A549 (cell line): ENCODE measurements at regions not wholly inside any gene's neighbourhood (a gene's known extent, or its start where the extent isn't known, plus 50 kb on each side); places are given as distances from the start of the nearest gene placed in this dataset.

Source experiments
- ATAC-seq, 2 experiments: fragments of 200-7000 bp in 1 of 2; fragments of >200 bp in 1 of 2; cut with Nextera tagmentation in 1 of 2; cut with Tn5 transposase in 1 of 2; 3 replicates each; pipeline versions ENCODE4 v1.8.0 to v1.9.1; 2018 to 2020; ENCODE audit warnings: mild to moderate bottlenecking in 1 of 2, moderate library complexity in 1 of 2
- CTCF ChIA-PET: fragments of 300-600 bp; sonication (Branson Sonifier 250); formaldehyde crosslinking; extraction: SDS; loops from one replicate; lab custom pipeline; 2021; ENCODE audit warnings: antibody characterized with exemption, inconsistent platforms; lab: Yijun Ruan, JAX
- POLR2A ChIA-PET: fragments of 350-600 bp; formaldehyde crosslinking; extraction: SDS; loops from one replicate; lab custom pipeline; 2021; ENCODE audit warnings: antibody characterized with exemption, inconsistent platforms; lab: Yijun Ruan, JAX
- DNase-seq, 2 experiments: peaks; one replicate each; pipeline versions ENCODE4 v3.0.0 to v3.0.0-alpha.2; 2011 to 2016; ENCODE audit warnings: low read depth in 1 of 2, low spot score in 1 of 2
- FAIRE-seq: peaks from 2 replicates; lab custom pipeline; 2011; peaks lifted over from hg19 to GRCh38; lab: Jason Lieb, UNC
- H3K27ac ChIP-seq, 2 experiments: fragments of >200 bp; sonication (Bioruptor Twin); formaldehyde crosslinking; 3 replicates each; pipeline ENCODE4 v1.5.1; 2016 to 2017
- H3K4me1 ChIP-seq: fragments of >200 bp; sonication (Bioruptor Twin); formaldehyde crosslinking; 3 replicates; pipeline ENCODE4 v1.6.1; 2016
- H3K4me2 ChIP-seq: fragments of >200 bp; sonication (Bioruptor Twin); formaldehyde crosslinking; 3 replicates; pipeline ENCODE4 v1.6.1; 2016
- H3K4me3 ChIP-seq: fragments of >200 bp; sonication (Bioruptor Twin); formaldehyde crosslinking; 3 replicates; pipeline ENCODE4 v1.5.1; 2016
- H3K9me3 ChIP-seq: fragments of >200 bp; sonication (Bioruptor Twin); formaldehyde crosslinking; 3 replicates; pipeline ENCODE4 v1.6.1; 2016
- CBX2 ChIP-seq: fragments of 200-600 bp; sonication (generic); IDR thresholded peaks from 2 replicates; pipeline ENCODE4 v1.6.1; 2016; ENCODE audit warnings: low read depth, mild to moderate bottlenecking, borderline replicate concordance
- CBX8 ChIP-seq: fragments of 200-600 bp; sonication (generic); IDR thresholded peaks from 2 replicates; pipeline ENCODE4 v1.6.1; 2016
- EHF ChIP-seq: fragments of 250-450 bp; sonication (Bioruptor Pico); IDR thresholded peaks from 2 replicates; pipeline ENCODE4 v1.5.0; 2020; ENCODE audit warnings: mild to moderate bottlenecking
- FOXS1 ChIP-seq: fragments of 250-450 bp; sonication (Bioruptor Pico); IDR thresholded peaks from 2 replicates; pipeline ENCODE4 v1.5.0; 2020; ENCODE audit warnings: mild to moderate bottlenecking, moderate library complexity
- GATA3 ChIP-seq: IDR thresholded peaks from 2 replicates; pipeline ENCODE4 v1.6.1; 2012; ENCODE audit warnings: borderline replicate concordance
- HDAC2 ChIP-seq: fragments of 200-600 bp; sonication (generic); IDR thresholded peaks from 2 replicates; pipeline ENCODE4 v1.6.1; 2016
- HOXA7 ChIP-seq: fragments of 250-450 bp; sonication (Bioruptor Pico); IDR thresholded peaks from 2 replicates; pipeline ENCODE4 v1.5.0; 2020; ENCODE audit warnings: mild to moderate bottlenecking, moderate library complexity
- HOXB5 ChIP-seq: fragments of 250-450 bp; sonication (Bioruptor Pico); IDR thresholded peaks from 2 replicates; pipeline ENCODE4 v1.5.0; 2020; ENCODE audit warnings: mild to moderate bottlenecking, moderate library complexity
- PHF8 ChIP-seq: fragments of 200-600 bp; sonication (generic); IDR thresholded peaks from 2 replicates; pipeline ENCODE4 v1.6.1; 2016; ENCODE audit warnings: low read depth, mild to moderate bottlenecking, antibody characterized with exemption, moderate library complexity, borderline replicate concordance
- POLR2AphosphoS2 ChIP-seq: conservative IDR thresholded peaks from 2 replicates; pipeline ENCODE4 v1.6.1; 2012; ENCODE audit warnings: low read length, improper control_type of control experiment, inconsistent platforms
- RAD21 ChIP-seq, 2 experiments: fragments of >200 bp in 1 of 2; sonication (Bioruptor Twin) in 1 of 2; formaldehyde crosslinking in 1 of 2; IDR thresholded peaks in 1 of 2; conservative IDR thresholded peaks in 1 of 2; 2 replicates in 1 of 2; 3 replicates in 1 of 2; pipeline ENCODE4 v1.6.1; 2012 to 2018; ENCODE audit warnings: inconsistent platforms in 1 of 2
- SMC3 ChIP-seq: fragments of >200 bp; sonication (Bioruptor Twin); formaldehyde crosslinking; IDR thresholded peaks from 3 replicates; pipeline ENCODE4 v1.6.1; 2018; ENCODE audit warnings: inconsistent platforms
- ZC3H11A ChIP-seq: fragments of 450-650 bp; IDR thresholded peaks from 2 replicates; pipeline ENCODE4 v1.6.1; 2014; ENCODE audit warnings: antibody characterized with exemption, mild to moderate bottlenecking
- ZFP36 ChIP-seq: fragments of 450-650 bp; IDR thresholded peaks from 2 replicates; pipeline ENCODE4 v1.6.1; 2014; ENCODE audit warnings: borderline replicate concordance; ENCODE audit not compliant: partially characterized antibody
- WGBS: methylation state at CpG from one replicate; pipeline ENCODE4 v1.1.6; 2017; ENCODE audit errors: missing lambda C conversion rate; 5-methylcytosine and 5-hydroxymethylcytosine counted together
- TF ChIP-seq, protein P1 (sequence below): fragments of 250-450 bp; sonication (Bioruptor Pico); IDR thresholded peaks from 2 replicates; pipeline ENCODE4 v1.5.0; 2020; ENCODE audit warnings: low read depth, mild to moderate bottlenecking, moderate library complexity
- TF ChIP-seq, protein P2 (sequence below): fragments of 200-600 bp; sonication (generic); IDR thresholded peaks from 2 replicates; pipeline ENCODE4 v1.6.1; 2016; ENCODE audit warnings: antibody characterized with exemption, mild to moderate bottlenecking, moderate library complexity
- TF ChIP-seq, protein P3 (sequence below): fragments of 450-650 bp; IDR thresholded peaks from 2 replicates; pipeline ENCODE4 v1.6.1; 2014; ENCODE audit warnings: antibody characterized with exemption
- TF ChIP-seq, protein P4 (sequence below): fragments of >200 bp; sonication (Bioruptor Twin); formaldehyde crosslinking; IDR thresholded peaks from 3 replicates; pipeline ENCODE4 v1.5.1; 2016
- TF ChIP-seq, protein P5 (sequence below): fragments of >200 bp; sonication (Bioruptor Twin); formaldehyde crosslinking; IDR thresholded peaks from 3 replicates; pipeline ENCODE4 v1.6.1; 2016
- TF ChIP-seq, protein P6 (sequence below): fragments of 150-350 bp; IDR thresholded peaks from 2 replicates; pipeline ENCODE4 v1.6.1; 2014; ENCODE audit warnings: low read depth, mild to moderate bottlenecking, low read length

DNA sequence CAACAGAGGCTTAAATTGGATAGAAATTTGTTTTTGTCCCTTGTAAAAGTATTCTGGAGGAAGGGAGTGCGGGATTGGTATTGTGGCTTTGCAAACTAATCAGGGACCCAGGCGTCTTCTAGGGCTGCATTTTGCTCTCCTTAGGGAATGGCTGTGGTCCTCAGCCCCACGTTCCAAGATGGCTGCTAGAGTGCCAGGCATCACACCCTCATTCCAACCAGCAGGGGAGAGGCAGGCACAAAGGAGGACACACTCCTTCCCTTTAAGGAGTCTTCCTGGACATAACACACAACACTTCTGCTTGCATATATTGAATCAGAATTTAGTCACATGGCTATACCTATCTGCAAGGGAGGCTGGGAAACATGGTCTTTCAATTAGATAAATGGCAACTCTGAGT, 174.5 kb upstream of the LYSMD4 start:
- H3K9me3 ChIP-seq = no peaks in the 10 kb centered on the region
- POLR2A ChIA-PET = no interaction called here
- H3K4me1 ChIP-seq = no peaks in the 10 kb centered on the region
- no peak overlapping the region for H3K4me2 ChIP-seq
- no peak overlapping the region for H3K4me3 ChIP-seq
- FAIRE-seq (no peak), ATAC-seq (no peak), DNase-seq (no peak)
- TF ChIP-seq, protein P1, sequence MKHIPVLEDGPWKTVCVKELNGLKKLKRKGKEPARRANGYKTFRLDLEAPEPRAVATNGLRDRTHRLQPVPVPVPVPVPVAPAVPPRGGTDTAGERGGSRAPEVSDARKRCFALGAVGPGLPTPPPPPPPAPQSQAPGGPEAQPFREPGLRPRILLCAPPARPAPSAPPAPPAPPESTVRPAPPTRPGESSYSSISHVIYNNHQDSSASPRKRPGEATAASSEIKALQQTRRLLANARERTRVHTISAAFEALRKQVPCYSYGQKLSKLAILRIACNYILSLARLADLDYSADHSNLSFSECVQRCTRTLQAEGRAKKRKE (CRISPR knock-in tag) = no peak
- TF ChIP-seq, protein P2, sequence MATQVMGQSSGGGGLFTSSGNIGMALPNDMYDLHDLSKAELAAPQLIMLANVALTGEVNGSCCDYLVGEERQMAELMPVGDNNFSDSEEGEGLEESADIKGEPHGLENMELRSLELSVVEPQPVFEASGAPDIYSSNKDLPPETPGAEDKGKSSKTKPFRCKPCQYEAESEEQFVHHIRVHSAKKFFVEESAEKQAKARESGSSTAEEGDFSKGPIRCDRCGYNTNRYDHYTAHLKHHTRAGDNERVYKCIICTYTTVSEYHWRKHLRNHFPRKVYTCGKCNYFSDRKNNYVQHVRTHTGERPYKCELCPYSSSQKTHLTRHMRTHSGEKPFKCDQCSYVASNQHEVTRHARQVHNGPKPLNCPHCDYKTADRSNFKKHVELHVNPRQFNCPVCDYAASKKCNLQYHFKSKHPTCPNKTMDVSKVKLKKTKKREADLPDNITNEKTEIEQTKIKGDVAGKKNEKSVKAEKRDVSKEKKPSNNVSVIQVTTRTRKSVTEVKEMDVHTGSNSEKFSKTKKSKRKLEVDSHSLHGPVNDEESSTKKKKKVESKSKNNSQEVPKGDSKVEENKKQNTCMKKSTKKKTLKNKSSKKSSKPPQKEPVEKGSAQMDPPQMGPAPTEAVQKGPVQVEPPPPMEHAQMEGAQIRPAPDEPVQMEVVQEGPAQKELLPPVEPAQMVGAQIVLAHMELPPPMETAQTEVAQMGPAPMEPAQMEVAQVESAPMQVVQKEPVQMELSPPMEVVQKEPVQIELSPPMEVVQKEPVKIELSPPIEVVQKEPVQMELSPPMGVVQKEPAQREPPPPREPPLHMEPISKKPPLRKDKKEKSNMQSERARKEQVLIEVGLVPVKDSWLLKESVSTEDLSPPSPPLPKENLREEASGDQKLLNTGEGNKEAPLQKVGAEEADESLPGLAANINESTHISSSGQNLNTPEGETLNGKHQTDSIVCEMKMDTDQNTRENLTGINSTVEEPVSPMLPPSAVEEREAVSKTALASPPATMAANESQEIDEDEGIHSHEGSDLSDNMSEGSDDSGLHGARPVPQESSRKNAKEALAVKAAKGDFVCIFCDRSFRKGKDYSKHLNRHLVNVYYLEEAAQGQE = no peak
- no peak for TF ChIP-seq HOXA7
- no peak for TF ChIP-seq ZFP36
- TF ChIP-seq CBX8 = no peak
- no peak for TF ChIP-seq POLR2AphosphoS2
- CTCF ChIA-PET = no interaction called here
- 12% methylated on average over 3 of the region's 3 CpGs for WGBS
- no peak overlapping the region for H3K27ac ChIP-seq

DNA sequence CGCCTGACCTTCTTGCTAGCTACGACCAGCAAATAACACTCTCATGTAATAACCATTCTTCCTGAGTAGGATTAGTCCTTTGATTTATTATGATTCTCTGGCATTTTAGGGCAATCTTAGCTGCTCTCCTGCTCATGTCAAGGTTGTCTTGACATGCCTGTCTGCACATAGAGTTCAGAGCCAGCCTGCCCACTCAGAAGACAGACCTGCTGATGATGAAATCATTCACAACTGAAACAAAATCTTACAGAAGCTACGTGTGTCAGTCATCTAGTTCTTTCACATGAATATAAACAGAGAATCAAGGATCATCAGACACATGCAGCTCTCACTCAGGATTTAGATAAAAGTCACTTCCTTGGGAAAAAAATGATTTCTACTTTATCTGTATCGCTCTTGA, 173.6 kb upstream of the LYSMD4 start:
- Histone ChIP-seq H3K4me2 (no peak overlapping the region), H3K9me3 (no peaks in the 10 kb centered on the region), H3K4me3 (no peak overlapping the region), H3K27ac (no peak overlapping the region), H3K4me1 (no peaks in the 10 kb centered on the region)
- CTCF ChIA-PET = no interaction called here
- POLR2A ChIA-PET = no interaction called here
- ATAC-seq (no peak), DNase-seq (no peak), FAIRE-seq (no peak)
- 62% methylated on average over 4 of the region's 4 CpGs for WGBS
- no peak for TF ChIP-seq RAD21 (conservative IDR thresholded peaks at IDR 0.05 in 1 of 2, IDR thresholded peaks at IDR 0.05 in 1 of 2)
- TF ChIP-seq, protein P3, sequence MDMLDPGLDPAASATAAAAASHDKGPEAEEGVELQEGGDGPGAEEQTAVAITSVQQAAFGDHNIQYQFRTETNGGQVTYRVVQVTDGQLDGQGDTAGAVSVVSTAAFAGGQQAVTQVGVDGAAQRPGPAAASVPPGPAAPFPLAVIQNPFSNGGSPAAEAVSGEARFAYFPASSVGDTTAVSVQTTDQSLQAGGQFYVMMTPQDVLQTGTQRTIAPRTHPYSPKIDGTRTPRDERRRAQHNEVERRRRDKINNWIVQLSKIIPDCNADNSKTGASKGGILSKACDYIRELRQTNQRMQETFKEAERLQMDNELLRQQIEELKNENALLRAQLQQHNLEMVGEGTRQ = no peak
- TF ChIP-seq, protein P1 (CRISPR knock-in tag) = no peak
- no peak for TF ChIP-seq HOXB5
- TF ChIP-seq, protein P4, sequence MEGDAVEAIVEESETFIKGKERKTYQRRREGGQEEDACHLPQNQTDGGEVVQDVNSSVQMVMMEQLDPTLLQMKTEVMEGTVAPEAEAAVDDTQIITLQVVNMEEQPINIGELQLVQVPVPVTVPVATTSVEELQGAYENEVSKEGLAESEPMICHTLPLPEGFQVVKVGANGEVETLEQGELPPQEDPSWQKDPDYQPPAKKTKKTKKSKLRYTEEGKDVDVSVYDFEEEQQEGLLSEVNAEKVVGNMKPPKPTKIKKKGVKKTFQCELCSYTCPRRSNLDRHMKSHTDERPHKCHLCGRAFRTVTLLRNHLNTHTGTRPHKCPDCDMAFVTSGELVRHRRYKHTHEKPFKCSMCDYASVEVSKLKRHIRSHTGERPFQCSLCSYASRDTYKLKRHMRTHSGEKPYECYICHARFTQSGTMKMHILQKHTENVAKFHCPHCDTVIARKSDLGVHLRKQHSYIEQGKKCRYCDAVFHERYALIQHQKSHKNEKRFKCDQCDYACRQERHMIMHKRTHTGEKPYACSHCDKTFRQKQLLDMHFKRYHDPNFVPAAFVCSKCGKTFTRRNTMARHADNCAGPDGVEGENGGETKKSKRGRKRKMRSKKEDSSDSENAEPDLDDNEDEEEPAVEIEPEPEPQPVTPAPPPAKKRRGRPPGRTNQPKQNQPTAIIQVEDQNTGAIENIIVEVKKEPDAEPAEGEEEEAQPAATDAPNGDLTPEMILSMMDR = no peak
- no peak for TF ChIP-seq CBX8
- TF ChIP-seq HDAC2 = no peak
- TF ChIP-seq, protein P5, sequence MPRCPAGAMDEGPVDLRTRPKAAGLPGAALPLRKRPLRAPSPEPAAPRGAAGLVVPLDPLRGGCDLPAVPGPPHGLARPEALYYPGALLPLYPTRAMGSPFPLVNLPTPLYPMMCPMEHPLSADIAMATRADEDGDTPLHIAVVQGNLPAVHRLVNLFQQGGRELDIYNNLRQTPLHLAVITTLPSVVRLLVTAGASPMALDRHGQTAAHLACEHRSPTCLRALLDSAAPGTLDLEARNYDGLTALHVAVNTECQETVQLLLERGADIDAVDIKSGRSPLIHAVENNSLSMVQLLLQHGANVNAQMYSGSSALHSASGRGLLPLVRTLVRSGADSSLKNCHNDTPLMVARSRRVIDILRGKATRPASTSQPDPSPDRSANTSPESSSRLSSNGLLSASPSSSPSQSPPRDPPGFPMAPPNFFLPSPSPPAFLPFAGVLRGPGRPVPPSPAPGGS = no peak
- no peak for TF ChIP-seq SMC3
- TF ChIP-seq PHF8 = no peak
- TF ChIP-seq FOXS1 (CRISPR knock-in tag) = no peak
- no peak for TF ChIP-seq ZC3H11A
- TF ChIP-seq CBX2 = no peak
- no peak for TF ChIP-seq GATA3
- no peak for TF ChIP-seq EHF (CRISPR knock-in tag)
- TF ChIP-seq, protein P6, sequence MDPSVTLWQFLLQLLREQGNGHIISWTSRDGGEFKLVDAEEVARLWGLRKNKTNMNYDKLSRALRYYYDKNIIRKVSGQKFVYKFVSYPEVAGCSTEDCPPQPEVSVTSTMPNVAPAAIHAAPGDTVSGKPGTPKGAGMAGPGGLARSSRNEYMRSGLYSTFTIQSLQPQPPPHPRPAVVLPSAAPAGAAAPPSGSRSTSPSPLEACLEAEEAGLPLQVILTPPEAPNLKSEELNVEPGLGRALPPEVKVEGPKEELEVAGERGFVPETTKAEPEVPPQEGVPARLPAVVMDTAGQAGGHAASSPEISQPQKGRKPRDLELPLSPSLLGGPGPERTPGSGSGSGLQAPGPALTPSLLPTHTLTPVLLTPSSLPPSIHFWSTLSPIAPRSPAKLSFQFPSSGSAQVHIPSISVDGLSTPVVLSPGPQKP = no peak
